ENCODE measurements at regions not wholly inside any gene's neighbourhood (a gene's known extent, or its start where the extent isn't known, plus 50 kb on each side); places are given as distances from the start of the nearest gene placed in this dataset.

DNA sequence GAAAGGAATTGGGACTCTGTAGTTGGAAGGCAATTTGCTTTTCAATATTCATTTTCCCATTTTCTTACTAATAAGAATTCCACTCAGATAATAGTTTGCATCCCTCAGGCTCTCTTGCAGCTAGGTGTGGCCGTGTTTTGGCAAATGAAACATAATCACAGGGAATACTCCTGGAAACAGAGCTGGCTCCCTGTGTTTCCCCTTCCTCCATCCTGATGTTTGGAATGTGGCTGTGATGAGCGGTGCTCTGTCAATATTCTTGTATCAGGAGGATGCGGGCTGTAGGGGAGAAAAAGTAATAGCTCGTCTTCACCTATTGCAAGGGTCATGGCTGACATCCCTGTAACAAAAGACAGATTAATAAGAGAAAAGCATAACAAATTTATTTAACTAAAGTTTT lies 271.0 kb downstream of the MYCN start:
- no peaks in the 10 kb centered on the region for H3K4me1 ChIP-seq (ENCODE audit: insufficient read depth, low read length)
- Mint-ChIP-seq H3K9me3 (no peaks in the 10 kb centered on the region), H3K27me3 (peaks cover 0 to 3% of the 10 kb centered on the region in 2 donors), H3K27ac (no peak overlapping the region), H3K4me3 (no peak overlapping the region), H3K4me1 (no peaks in the 10 kb centered on the region), H3K36me3 (no peaks in the 10 kb centered on the region)
- no peaks in the 10 kb centered on the region for H3K36me3 ChIP-seq (ENCODE audit: insufficient read depth, low read length)
- no peaks in the 10 kb centered on the region for H3K27me3 ChIP-seq (ENCODE audit: insufficient read depth, low read length, poor library complexity, severe bottlenecking)
- no peak overlapping the region for H3K27ac ChIP-seq (ENCODE audit: low read depth, low read length)
- no peak for DNase-seq
- no peaks in the 10 kb centered on the region for H3K9me3 ChIP-seq (ENCODE audit: low read length)
- ChIA-PET POLR2A (no interaction called here), CTCF (no interaction called here)
- no peak overlapping the region for H3K4me3 ChIP-seq (ENCODE audit: low read length)

DNA sequence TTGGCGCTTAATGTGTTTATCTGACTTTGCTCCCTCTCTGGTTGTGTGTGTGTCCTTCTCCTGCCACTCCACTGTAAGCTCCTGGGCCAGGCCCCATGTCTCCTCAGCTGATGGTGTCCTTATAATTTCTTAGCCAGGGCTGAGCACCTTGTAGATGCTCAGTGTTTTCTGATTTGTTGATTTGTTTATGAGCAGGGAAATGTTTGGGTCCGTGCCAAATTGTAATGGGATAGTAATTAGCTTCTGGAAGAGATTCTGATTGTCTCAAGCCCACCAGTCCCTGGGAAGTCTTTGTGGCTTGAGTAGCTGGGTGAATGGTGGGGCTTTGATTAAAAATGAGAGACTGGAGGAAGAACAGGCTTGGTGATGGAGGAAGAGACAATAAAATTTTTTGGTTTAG lies 270.5 kb downstream of the MYCN start:
- no peak for DNase-seq
- Histone ChIP-seq H3K36me3 (ENCODE audit: insufficient read depth, low read length) (no peaks in the 10 kb centered on the region), H3K27me3 (ENCODE audit: insufficient read depth, low read length, poor library complexity, severe bottlenecking) (no peaks in the 10 kb centered on the region), H3K27ac (ENCODE audit: low read depth, low read length) (no peak overlapping the region), H3K4me3 (ENCODE audit: low read length) (no peak overlapping the region), H3K9me3 (ENCODE audit: low read length) (no peaks in the 10 kb centered on the region), H3K4me1 (ENCODE audit: insufficient read depth, low read length) (no peaks in the 10 kb centered on the region)
- POLR2A ChIA-PET: no interaction called here
- Mint-ChIP-seq H3K9me3 (no peaks in the 10 kb centered on the region), H3K4me1 (no peaks in the 10 kb centered on the region), H3K27me3 (peaks cover 0 to 5% of the 10 kb centered on the region in 2 donors), H3K27ac (no peak overlapping the region), H3K4me3 (no peak overlapping the region), H3K36me3 (no peaks in the 10 kb centered on the region)
- CTCF ChIA-PET: no interaction called here

DNA sequence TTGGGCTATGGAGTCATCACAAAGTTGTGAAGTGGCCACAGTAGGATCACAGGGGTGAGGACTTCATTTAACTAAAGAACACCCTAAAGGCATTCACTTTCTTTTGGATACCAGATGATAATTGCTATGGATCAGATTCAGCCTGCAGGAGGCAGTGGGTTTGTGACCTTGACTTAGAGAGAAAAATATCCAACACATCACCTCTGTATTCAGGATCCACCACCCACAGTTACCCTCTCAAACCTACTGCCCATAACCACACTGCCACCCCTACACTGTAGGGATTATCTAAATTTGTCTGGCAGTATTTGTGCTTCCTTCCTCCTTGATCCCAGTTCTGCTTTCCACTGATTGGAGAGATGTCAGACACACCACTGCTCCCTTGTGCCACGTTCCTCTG lies 269.4 kb downstream of the MYCN start:
- Mint-ChIP-seq H3K27me3 (peaks cover 0 to 4% of the 10 kb centered on the region in 2 donors), H3K4me3 (no peak overlapping the region), H3K27ac (no peak overlapping the region), H3K9me3 (no peaks in the 10 kb centered on the region), H3K4me1 (no peaks in the 10 kb centered on the region), H3K36me3 (no peaks in the 10 kb centered on the region)
- no peaks in the 10 kb centered on the region for H3K9me3 ChIP-seq (ENCODE audit: low read length)
- CTCF ChIA-PET: no interaction called here
- H3K27me3 ChIP-seq (ENCODE audit: insufficient read depth, low read length, poor library complexity, severe bottlenecking): no peaks in the 10 kb centered on the region
- no peaks in the 10 kb centered on the region for H3K36me3 ChIP-seq (ENCODE audit: insufficient read depth, low read length)
- no peak for DNase-seq
- POLR2A ChIA-PET: no interaction called here
- no peak overlapping the region for H3K27ac ChIP-seq (ENCODE audit: low read depth, low read length)
- no peak overlapping the region for H3K4me3 ChIP-seq (ENCODE audit: low read length)
- no peaks in the 10 kb centered on the region for H3K4me1 ChIP-seq (ENCODE audit: insufficient read depth, low read length)

DNA sequence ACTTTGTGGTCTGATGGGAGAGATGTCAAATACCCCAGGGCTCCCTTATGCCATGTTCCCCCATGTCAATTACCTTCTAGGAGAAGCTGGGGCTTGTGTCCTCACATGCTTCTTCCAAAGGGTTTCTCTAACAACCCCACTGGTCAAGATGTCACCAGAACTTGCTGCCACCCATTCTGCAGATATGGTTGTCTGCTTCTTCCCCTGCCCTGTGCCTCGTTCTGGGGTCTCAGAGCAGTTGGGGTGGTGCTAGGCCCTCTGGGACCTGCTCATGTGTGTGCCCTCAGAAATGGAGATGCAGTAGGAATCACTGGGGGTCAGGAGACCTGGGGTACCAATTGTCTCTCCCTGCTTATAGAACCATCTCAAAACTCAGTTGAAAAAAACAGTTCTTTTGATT lies 268.6 kb downstream of the MYCN start:
- DNase-seq: no peak
- Mint-ChIP-seq H3K4me1 (no peaks in the 10 kb centered on the region), H3K27ac (no peak overlapping the region), H3K4me3 (no peak overlapping the region), H3K27me3 (peaks cover 0 to 4% of the 10 kb centered on the region in 2 donors), H3K9me3 (peaks cover 0 to 2% (median 0%) of the 10 kb centered on the region in 5 donors), H3K36me3 (no peaks in the 10 kb centered on the region)
- ChIA-PET POLR2A (no interaction called here), CTCF (no interaction called here)
- no peaks in the 10 kb centered on the region for H3K9me3 ChIP-seq (ENCODE audit: low read length)
- no peak overlapping the region for H3K4me3 ChIP-seq (ENCODE audit: low read length)
- H3K27me3 ChIP-seq (ENCODE audit: insufficient read depth, low read length, poor library complexity, severe bottlenecking): no peaks in the 10 kb centered on the region
- H3K4me1 ChIP-seq (ENCODE audit: insufficient read depth, low read length): no peaks in the 10 kb centered on the region
- no peak overlapping the region for H3K27ac ChIP-seq (ENCODE audit: low read depth, low read length)
- no peaks in the 10 kb centered on the region for H3K36me3 ChIP-seq (ENCODE audit: insufficient read depth, low read length)

DNA sequence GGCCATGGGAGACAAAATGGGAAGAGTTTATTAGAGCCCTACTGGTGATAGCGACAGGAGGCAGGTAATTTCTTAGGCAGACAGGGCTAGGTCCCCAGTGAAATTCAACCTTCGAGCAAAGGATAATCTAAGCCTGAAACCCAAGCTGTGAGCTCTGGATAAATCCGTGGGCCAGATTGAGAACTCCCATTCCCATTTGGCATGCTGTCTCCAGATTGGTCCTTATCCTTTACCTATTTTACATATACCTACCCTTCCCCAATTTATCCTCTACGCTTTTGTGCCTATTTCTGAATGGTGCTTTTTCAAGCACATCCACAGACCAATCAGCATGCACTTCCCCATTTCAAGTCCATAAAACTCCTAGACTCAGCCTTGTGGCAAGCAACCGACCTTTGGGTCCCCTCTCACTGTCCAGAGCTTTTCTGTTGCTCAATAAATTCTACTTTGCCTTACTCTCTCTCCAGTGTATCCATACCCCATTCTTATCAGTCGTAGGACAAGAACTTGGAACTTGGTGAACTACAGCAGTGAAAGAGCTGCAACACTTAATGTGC lies 268.0 kb downstream of the MYCN start:
- Histone ChIP-seq H3K36me3 (ENCODE audit: insufficient read depth, low read length) (no peaks in the 10 kb centered on the region), H3K9me3 (ENCODE audit: low read length) (no peaks in the 10 kb centered on the region), H3K4me1 (ENCODE audit: insufficient read depth, low read length) (no peaks in the 10 kb centered on the region), H3K4me3 (ENCODE audit: low read length) (no peak overlapping the region), H3K27me3 (ENCODE audit: insufficient read depth, low read length, poor library complexity, severe bottlenecking) (no peaks in the 10 kb centered on the region), H3K27ac (ENCODE audit: low read depth, low read length) (no peak overlapping the region)
- no peak overlapping the region for H3K4me3 Mint-ChIP-seq
- CTCF ChIA-PET: no interaction called here
- H3K9me3 Mint-ChIP-seq: peaks cover 0 to 3% (median 0%) of the 10 kb centered on the region in 5 donors
- peaks cover 0 to 4% of the 10 kb centered on the region in 2 donors for H3K27me3 Mint-ChIP-seq
- POLR2A ChIA-PET: no interaction called here
- no peak for DNase-seq
- H3K36me3 Mint-ChIP-seq: no peaks in the 10 kb centered on the region
- no peaks in the 10 kb centered on the region for H3K4me1 Mint-ChIP-seq
- no peak overlapping the region for H3K27ac Mint-ChIP-seq

DNA sequence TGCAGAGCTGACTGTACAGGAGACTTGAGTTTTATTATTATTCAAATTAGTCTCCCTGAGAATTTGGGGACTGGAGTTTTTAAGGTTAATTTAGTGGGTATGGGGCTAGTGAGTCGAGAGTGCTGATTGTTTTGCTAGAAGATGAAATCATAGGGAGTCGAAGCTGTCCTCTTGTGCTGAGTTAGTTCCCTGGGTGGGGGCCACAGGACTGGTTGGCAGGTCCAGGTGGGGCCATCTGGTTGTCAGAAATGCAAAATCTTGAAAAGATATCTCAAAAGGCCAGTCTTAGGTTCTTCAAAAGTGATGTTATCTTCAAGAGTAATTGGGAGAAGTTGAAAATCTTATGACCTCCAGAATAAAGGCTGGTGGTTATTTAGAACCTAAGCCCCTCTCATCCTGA lies 267.3 kb downstream of the MYCN start:
- H3K27ac ChIP-seq (ENCODE audit: low read depth, low read length): no peak overlapping the region
- no peak overlapping the region for H3K4me3 ChIP-seq (ENCODE audit: low read length)
- H3K4me1 ChIP-seq (ENCODE audit: insufficient read depth, low read length): no peaks in the 10 kb centered on the region
- H3K27me3 ChIP-seq (ENCODE audit: insufficient read depth, low read length, poor library complexity, severe bottlenecking): no peaks in the 10 kb centered on the region
- no peak overlapping the region for H3K4me3 Mint-ChIP-seq
- peaks cover 0 to 4% of the 10 kb centered on the region in 2 donors for H3K27me3 Mint-ChIP-seq
- H3K4me1 Mint-ChIP-seq: no peaks in the 10 kb centered on the region
- no peak overlapping the region for H3K27ac Mint-ChIP-seq
- no peak for DNase-seq
- CTCF ChIA-PET: no interaction called here
- no peaks in the 10 kb centered on the region for H3K9me3 ChIP-seq (ENCODE audit: low read length)
- POLR2A ChIA-PET: no interaction called here
- H3K36me3 ChIP-seq (ENCODE audit: insufficient read depth, low read length): no peaks in the 10 kb centered on the region
- no peaks in the 10 kb centered on the region for H3K36me3 Mint-ChIP-seq
- H3K9me3 Mint-ChIP-seq: peaks cover 0 to 6% (median 0%) of the 10 kb centered on the region in 5 donors

DNA sequence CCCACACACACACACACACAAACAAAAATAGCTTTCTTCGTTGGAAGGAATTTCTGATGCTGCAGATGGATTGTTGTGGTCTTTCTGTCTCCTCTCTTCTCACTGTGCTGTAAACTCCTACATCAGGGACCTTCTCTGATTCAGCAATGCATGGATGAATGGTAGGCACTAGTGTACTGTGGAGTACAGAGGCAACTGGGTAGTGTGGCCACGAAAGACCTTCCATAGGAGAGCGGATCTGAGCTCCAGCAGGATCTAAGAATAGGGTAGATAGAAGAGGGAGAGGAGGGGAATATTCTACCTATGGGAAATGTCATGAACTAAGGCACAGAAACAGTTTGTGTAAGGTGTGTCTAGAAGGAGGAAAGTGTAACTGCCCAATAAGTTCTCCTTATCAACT lies 266.8 kb downstream of the MYCN start:
- CTCF ChIA-PET: no interaction called here
- Histone ChIP-seq H3K4me1 (ENCODE audit: insufficient read depth, low read length) (no peaks in the 10 kb centered on the region), H3K27ac (ENCODE audit: low read depth, low read length) (no peak overlapping the region), H3K9me3 (ENCODE audit: low read length) (no peaks in the 10 kb centered on the region), H3K4me3 (ENCODE audit: low read length) (no peak overlapping the region), H3K36me3 (ENCODE audit: insufficient read depth, low read length) (no peaks in the 10 kb centered on the region), H3K27me3 (ENCODE audit: insufficient read depth, low read length, poor library complexity, severe bottlenecking) (no peaks in the 10 kb centered on the region)
- H3K4me1 Mint-ChIP-seq: no peaks in the 10 kb centered on the region
- H3K36me3 Mint-ChIP-seq: no peaks in the 10 kb centered on the region
- POLR2A ChIA-PET: no interaction called here
- DNase-seq: no peak
- no peak overlapping the region for H3K27ac Mint-ChIP-seq
- H3K9me3 Mint-ChIP-seq: peaks cover 0 to 6% (median 0%) of the 10 kb centered on the region in 5 donors
- peaks cover 0 to 4% of the 10 kb centered on the region in 2 donors for H3K27me3 Mint-ChIP-seq
- no peak overlapping the region for H3K4me3 Mint-ChIP-seq

DNA sequence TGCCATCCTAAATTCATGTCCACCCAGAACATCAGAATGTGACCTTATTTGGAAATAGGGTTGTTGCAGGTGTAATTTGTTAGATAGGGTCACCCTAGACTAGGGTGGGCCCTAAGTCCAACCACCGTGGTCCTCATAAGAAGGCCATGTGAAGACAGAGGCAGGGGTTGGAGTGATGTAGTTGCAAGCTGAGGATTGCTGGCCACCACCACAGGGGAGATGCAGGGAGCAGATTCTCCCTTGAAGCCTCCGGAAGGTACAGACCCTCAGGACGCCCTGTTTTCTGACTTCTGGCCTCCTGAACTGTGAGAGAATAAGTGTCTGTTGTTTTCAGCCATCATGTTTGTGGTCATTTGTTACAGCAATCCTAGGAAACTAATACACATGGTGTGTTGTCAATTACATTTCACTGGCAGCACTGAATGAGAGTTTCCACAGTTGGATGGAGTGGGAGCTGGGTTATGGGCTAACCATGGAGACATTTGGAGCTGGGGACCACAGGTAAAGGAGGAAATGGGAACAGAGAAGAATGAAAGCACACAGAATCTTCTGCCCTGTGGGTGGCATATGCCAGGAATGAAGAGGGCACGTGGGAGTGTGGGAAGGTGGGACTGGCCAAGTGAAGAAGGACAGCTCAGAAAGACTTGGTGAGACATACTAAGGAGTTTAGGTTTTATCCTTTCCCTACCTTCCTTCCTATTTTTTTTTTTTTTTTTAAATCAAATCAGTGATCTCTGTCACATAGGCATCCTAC lies 266.0 kb downstream of the MYCN start:
- Histone ChIP-seq H3K27me3 (ENCODE audit: insufficient read depth, low read length, poor library complexity, severe bottlenecking) (no peaks in the 10 kb centered on the region), H3K9me3 (ENCODE audit: low read length) (no peaks in the 10 kb centered on the region), H3K4me3 (ENCODE audit: low read length) (no peak overlapping the region), H3K4me1 (ENCODE audit: insufficient read depth, low read length) (no peaks in the 10 kb centered on the region), H3K36me3 (ENCODE audit: insufficient read depth, low read length) (no peaks in the 10 kb centered on the region), H3K27ac (ENCODE audit: low read depth, low read length) (no peak overlapping the region)
- POLR2A ChIA-PET: no interaction called here
- DNase-seq: no peak
- H3K4me1 Mint-ChIP-seq: no peaks in the 10 kb centered on the region
- peaks cover 0 to 4% of the 10 kb centered on the region in 2 donors for H3K27me3 Mint-ChIP-seq
- CTCF ChIA-PET: no interaction called here
- H3K9me3 Mint-ChIP-seq: peaks cover 0 to 6% (median 0%) of the 10 kb centered on the region in 5 donors
- no peaks in the 10 kb centered on the region for H3K36me3 Mint-ChIP-seq
- no peak overlapping the region for H3K27ac Mint-ChIP-seq
- H3K4me3 Mint-ChIP-seq: no peak overlapping the region
